ENCODE measurements at regions not wholly inside any gene's neighbourhood (a gene's known extent, or its start where the extent isn't known, plus 50 kb on each side); places are given as distances from the start of the nearest gene placed in this dataset.
"Not testable (repeated sequence)": the region's sequence is repeated elsewhere in the genome, so short reads cannot be mapped to it uniquely, and the experiment has no call there.

DNA sequence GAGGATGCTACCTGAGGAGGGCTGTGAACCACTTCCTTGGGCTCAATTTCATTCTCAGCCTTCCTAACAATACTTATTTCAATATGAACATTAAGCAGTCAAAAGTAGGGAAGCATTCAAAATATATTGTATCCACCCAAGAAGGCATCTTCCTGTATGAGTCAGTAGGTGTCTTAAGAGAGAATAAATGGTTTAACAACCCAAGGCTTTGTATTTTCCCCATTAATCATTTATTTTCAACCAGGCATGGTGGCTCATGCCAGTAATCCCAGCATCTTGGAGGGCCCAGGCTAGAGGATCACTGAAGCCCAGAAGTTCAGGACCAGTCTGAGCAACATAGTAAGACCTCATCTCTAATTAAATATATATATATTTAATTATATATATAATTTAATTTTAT, 74.5 kb upstream of the MARCKS start:
- Histone ChIP-seq H3K27me3 (replicated peaks) (no peaks in the 10 kb centered on the region), H3K4me3 (no peak overlapping the region), H3K36me3 (no peaks in the 10 kb centered on the region), H3K27ac (no peak overlapping the region), H3K4me1 (replicated peaks) (peaks cover 2% of the 10 kb centered on the region), H3K9me3 (replicated peaks) (no peaks in the 10 kb centered on the region)
- DNase-seq (ENCODE audit: low read depth in 1 of 2, low spot score in 2 of 2): no peak

DNA sequence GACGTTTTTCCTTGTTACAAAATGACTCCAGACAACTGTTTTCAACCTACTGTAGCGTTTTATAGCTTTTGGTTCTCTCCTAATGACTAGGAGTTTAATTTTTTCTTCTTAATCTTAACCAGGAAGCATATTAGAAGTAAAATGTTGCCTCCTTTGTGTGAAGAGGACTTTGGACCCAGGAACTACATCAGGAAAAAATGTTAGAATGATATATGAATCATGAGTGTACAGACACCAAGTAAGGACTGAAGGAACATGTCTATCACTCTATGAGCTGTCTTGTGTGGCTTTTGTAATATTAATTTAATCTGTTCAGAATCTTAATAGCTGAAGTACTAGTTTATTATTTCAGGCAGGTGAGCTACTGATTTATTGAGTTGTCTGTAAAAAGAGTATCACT, 71.0 kb upstream of the MARCKS start:
- no peaks in the 10 kb centered on the region for H3K9me3 ChIP-seq (replicated peaks)
- H3K4me3 ChIP-seq: no peak overlapping the region
- no peaks in the 10 kb centered on the region for H3K36me3 ChIP-seq
- no peak overlapping the region for H3K27ac ChIP-seq
- no peaks in the 10 kb centered on the region for H3K4me1 ChIP-seq (replicated peaks)
- no peaks in the 10 kb centered on the region for H3K27me3 ChIP-seq (replicated peaks)
- DNase-seq (ENCODE audit: low read depth in 1 of 2, low spot score in 2 of 2): no peak

DNA sequence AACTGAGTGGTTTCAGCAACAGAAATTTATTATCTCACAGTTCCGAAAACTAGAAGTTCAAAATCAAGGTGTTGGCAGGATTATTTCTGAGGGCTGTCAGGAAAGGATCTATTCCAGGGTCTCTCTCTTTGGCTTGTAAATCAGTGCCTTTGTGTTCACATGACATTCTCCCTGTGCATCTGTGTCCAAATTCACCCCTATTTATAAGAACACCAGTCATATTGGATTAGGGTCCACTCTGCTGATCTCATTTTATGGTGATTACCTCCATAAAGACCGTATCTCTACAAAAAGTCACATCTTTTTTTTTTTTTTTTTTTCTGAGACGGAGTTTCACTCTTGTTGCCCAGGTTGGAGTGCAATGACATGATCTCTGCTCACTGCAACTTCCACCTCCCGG, 68.6 kb upstream of the MARCKS start:
- Histone ChIP-seq H3K27me3 (replicated peaks) (no peaks in the 10 kb centered on the region), H3K4me1 (replicated peaks) (no peaks in the 10 kb centered on the region), H3K36me3 (no peaks in the 10 kb centered on the region), H3K4me3 (no peak overlapping the region), H3K27ac (no peak overlapping the region), H3K9me3 (replicated peaks) (no peaks in the 10 kb centered on the region)
- no peak for DNase-seq (ENCODE audit: low read depth in 1 of 2, low spot score in 2 of 2)

DNA sequence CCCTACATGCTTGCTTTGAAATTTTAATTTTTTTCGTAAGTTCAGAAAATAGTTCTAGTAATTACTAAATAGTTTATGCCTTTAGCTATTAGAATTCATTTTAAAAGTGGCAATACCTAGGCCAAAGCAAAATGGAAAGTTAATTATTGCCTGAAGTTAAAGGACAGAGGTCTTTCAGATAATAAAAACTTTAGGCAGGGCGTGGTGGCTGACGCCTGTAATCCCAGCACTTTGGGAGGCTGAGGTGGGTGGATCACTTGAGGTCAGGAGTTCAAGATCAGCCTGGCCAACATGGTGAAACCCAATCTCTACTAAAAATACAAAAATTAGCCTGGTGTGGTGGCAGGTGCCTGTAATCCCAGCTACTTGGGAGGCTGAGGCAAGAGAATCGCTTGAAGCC, 65.9 kb upstream of the MARCKS start:
- not testable (repeated sequence) for H3K9me3 ChIP-seq (replicated peaks); H3K36me3 ChIP-seq; H3K27ac ChIP-seq; H3K4me3 ChIP-seq; H3K27me3 ChIP-seq (replicated peaks); H3K4me1 ChIP-seq (replicated peaks); DNase-seq (ENCODE audit: low read depth in 1 of 2, low spot score in 2 of 2)

DNA sequence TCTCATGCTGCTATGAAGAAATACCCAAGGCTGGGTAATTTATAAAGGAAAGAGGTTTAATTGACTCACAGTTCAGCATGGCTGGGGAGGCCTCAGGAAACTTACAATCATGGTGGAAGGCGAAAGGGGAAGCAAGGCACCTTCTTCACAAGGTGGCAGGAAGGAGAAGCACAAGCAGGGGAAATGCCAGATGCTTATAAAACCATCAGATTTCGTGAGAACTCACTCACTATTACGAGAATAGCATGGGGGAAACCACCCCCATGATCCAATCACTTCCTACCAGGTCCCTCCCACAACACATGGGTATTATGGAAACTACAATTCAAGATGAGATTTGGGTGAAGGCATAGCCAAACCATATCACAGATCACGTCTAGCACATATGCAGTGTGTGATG, 61.8 kb upstream of the MARCKS start:
- H3K9me3 ChIP-seq (replicated peaks); H3K27ac ChIP-seq; DNase-seq (ENCODE audit: low read depth in 1 of 2, low spot score in 2 of 2); H3K4me3 ChIP-seq; H3K36me3 ChIP-seq; H3K27me3 ChIP-seq (replicated peaks); H3K4me1 ChIP-seq (replicated peaks): not testable (repeated sequence)

DNA sequence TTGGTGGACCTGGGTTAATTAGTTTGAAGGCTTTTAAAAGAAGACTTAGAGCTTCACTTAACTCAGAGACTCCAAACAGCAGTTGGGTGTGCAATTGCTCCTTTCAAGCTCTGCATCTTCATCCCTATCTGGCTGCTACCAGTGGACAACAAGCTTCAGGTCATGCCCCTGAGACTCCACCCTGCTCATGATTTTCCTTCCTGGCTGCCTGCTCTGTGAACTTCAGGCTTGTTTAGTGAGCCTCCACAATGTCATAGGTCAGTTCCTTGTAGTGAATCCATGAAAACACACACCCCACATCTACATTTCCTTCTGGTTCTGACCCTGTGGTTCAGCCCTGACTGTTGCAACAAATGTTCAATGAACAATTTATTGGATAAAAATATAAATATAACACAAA, 61.1 kb upstream of the MARCKS start:
- Histone ChIP-seq H3K27ac (no peak overlapping the region), H3K27me3 (replicated peaks) (no peaks in the 10 kb centered on the region), H3K9me3 (replicated peaks) (no peaks in the 10 kb centered on the region), H3K4me3 (no peak overlapping the region), H3K36me3 (no peaks in the 10 kb centered on the region), H3K4me1 (replicated peaks) (no peaks in the 10 kb centered on the region)
- no peak for DNase-seq (ENCODE audit: low read depth in 1 of 2, low spot score in 2 of 2)

DNA sequence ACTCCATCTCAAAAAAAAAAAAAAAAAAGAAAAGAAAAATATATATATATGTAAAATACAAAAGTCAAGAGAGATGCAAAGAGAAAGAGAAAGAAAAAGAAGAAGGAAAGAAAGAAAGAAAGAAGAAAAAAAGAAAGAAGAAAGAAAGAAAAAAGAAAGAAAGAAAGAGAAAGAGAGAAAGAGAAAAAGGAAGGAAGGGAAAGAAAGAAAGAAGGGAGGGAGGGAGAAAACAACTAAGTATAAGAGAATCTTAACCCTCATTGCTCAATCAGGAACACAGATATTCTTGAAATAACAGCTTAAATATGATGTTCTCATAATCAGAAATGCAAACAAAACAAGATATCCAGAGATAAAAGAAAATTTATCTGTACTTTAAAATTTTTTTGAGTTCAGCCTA, 54.4 kb upstream of the MARCKS start:
- H3K9me3 ChIP-seq (replicated peaks): no peaks in the 10 kb centered on the region
- H3K4me1 ChIP-seq (replicated peaks): no peaks in the 10 kb centered on the region

DNA sequence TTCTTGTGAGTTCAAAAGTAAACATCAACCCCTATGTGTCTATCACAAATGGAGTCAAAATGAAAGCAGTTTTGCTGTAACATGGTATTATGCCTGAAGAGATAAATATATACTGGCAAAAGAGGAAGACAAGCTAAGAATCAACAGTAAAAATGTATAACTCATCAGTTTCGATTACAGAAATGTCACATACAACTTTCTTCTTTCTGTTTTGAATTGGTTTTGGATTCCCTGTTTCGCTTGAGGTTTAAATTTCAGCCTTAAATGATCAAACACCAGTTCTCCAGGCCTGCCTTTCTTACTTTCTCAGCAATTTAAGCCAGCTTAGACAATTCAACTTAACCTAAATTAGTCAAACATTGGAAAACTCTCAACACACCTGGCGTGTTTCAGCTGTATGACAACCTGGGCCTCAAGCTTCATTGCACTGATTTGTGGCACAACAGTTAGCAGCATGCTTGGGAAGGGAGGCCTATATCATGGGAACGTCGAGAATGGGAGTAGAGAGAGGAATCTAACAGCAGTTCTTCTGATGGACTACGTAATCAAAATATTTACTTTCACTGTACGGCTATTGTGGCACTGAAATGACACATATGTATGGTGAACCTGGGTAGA, 51.9 kb upstream of the MARCKS start:
- no peak for DNase-seq (ENCODE audit: low read depth in 1 of 2, low spot score in 2 of 2)
- H3K36me3 ChIP-seq: no peaks in the 10 kb centered on the region
- no peaks in the 10 kb centered on the region for H3K27me3 ChIP-seq (replicated peaks)
- no peak overlapping the region for H3K27ac ChIP-seq
- no peaks in the 10 kb centered on the region for H3K4me1 ChIP-seq (replicated peaks)
- no peaks in the 10 kb centered on the region for H3K9me3 ChIP-seq (replicated peaks)
- H3K4me3 ChIP-seq: no peak overlapping the region

More for the DNA sequence above, 54.4 kb upstream of the MARCKS start:
- no peaks in the 10 kb centered on the region for H3K36me3 ChIP-seq
- no peak overlapping the region for H3K4me3 ChIP-seq
- H3K27ac ChIP-seq: no peak overlapping the region
- H3K27me3 ChIP-seq (replicated peaks): no peaks in the 10 kb centered on the region
- DNase-seq (ENCODE audit: low read depth in 1 of 2, low spot score in 2 of 2): no peak

DNA sequence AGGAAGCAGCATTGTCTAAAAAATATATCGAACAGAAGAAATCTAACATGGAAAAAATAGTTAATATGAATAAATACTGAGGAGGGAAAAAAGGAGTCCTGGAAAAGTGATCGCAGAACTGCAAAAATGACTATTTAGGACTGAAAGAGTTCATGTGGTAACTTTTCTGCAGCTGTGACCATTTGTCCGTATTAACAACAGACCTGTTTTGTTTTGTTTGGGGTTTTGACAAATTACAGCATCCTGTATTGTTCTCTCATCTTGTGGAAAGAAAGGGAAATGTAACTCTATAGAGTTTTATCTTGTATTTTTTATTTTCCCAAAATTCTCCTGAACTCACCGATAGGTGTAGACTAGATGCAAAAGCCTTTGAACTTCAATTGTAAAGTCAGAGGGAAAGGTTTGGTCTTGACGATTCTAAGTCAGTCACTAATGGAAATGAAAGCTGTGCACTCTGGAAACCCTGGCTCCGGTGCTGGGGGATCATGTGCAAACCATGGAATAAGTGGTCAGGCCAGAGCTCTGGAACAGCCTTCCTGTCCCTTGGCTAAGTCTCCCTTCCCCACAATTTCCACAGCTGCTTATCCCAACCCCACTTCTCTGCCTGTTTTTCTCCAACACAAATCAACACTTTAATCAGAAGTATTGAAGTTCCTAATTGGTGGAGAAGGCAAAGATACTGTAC, 51.2 kb upstream of the MARCKS start:
- DNase-seq (ENCODE audit: low read depth in 1 of 2, low spot score in 2 of 2): no peak
- no peak overlapping the region for H3K4me3 ChIP-seq
- H3K27me3 ChIP-seq (replicated peaks): no peaks in the 10 kb centered on the region
- H3K36me3 ChIP-seq: no peaks in the 10 kb centered on the region
- no peaks in the 10 kb centered on the region for H3K9me3 ChIP-seq (replicated peaks)
- H3K4me1 ChIP-seq (replicated peaks): no peaks in the 10 kb centered on the region
- no peak overlapping the region for H3K27ac ChIP-seq

Measured in SJSA1 (cell line).